GM12891 (cell line): ENCODE measurements at regions not wholly inside any gene's neighbourhood (a gene's known extent, or its start where the extent isn't known, plus 50 kb on each side); places are given as distances from the start of the nearest gene placed in this dataset.

ENCODE experiments used
- PAX5 ChIP-seq: IDR thresholded peaks from 2 replicates; pipeline ENCODE4 v1.6.1; 2011; ENCODE audit warnings: low read length, moderate library complexity, mild to moderate bottlenecking; ENCODE audit not compliant: insufficient read depth, severe bottlenecking
- POLR2A ChIP-seq: IDR thresholded peaks from 2 replicates; pipeline ENCODE4 v1.6.1; 2011; ENCODE audit warnings: low read depth, low read length, control low read depth
- POLR2AphosphoS5 ChIP-seq: IDR thresholded peaks from 2 replicates; pipeline ENCODE4 v1.6.1; 2011; ENCODE audit warnings: low read depth, low read length, control low read depth
- SPI1 ChIP-seq: IDR thresholded peaks from 2 replicates; pipeline ENCODE4 v1.6.1; 2011; ENCODE audit warnings: low read depth, low read length, control low read depth
- TAF1 ChIP-seq: IDR thresholded peaks from 2 replicates; pipeline ENCODE4 v1.6.1; 2011; ENCODE audit warnings: low read depth, low read length, control low read depth

DNA sequence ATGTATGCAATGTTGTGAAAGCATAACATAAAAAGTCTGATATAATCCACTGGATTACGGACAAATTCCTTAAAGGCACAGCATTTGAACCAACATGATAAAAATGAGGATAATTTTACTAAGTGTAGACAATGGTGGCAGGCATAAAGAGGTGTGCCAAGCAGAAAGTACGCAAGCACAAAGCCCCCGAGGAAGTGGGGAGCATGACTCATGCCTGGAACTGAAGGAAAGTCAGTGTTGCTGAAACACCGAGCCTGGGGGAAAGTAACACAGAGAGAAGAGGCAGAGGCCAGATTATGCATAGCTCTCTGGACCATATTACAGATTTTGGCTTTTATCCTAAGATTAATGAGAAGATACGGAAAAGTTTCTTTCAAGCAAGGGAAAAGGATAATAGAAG, 490.0 kb upstream of the PHF14 start:
- no peak for TF ChIP-seq POLR2AphosphoS5
- no peak for TF ChIP-seq POLR2A
- TF ChIP-seq TAF1, result no peak
- no peak for TF ChIP-seq SPI1
- no peak for TF ChIP-seq PAX5
